Stomach (tissue), 8 donors: ENCODE measurements at regions not wholly inside any gene's neighbourhood (a gene's known extent, or its start where the extent isn't known, plus 50 kb on each side); places are given as distances from the start of the nearest gene placed in this dataset.

Experiments
- DNase-seq, 2 donors: peaks; one replicate each; pipeline versions ENCODE4 v3.0.0 to v3.0.0-alpha.2; 2013 to 2019
- H3K27ac ChIP-seq, 5 donors: fragments of 200-600 bp in 4 of 5; sonication (generic) in 4 of 5; one replicate each; pipeline ENCODE4 v1.5.1; 2013 to 2019; ENCODE audit warnings: mild to moderate bottlenecking in 1 of 5, moderate library complexity in 1 of 5
- H3K27me3 ChIP-seq, 3 donors: fragments of 200-600 bp; sonication (generic); one replicate each; pipeline ENCODE4 v1.5.1; 2017 to 2019; ENCODE audit warnings: mixed run types in 1 of 3
- H3K36me3 ChIP-seq, 4 donors: fragments of 200-600 bp; sonication (generic); 1 replicate in 3 of 4; 2 replicates in 1 of 4; pipeline ENCODE4 v1.5.1; 2016 to 2019
- H3K4me1 ChIP-seq, 4 donors: fragments of 200-600 bp; sonication (generic); one replicate each; pipeline ENCODE4 v1.5.1; 2016 to 2019
- H3K4me3 ChIP-seq, 4 donors: fragments of 200-600 bp; sonication (generic) in 3 of 4; one replicate each; pipeline ENCODE4 v1.5.1; 2016 to 2019; ENCODE audit warnings: mild to moderate bottlenecking in 1 of 4
- H3K9me3 ChIP-seq, 4 donors: fragments of 200-600 bp; sonication (generic); one replicate each; pipeline ENCODE4 v1.5.1; 2016 to 2019
- CTCF ChIP-seq, 7 experiments: fragments of 450-650 bp in 4 of 7; fragments of 200-600 bp in 3 of 7; sonication (generic) in 3 of 7; IDR thresholded peaks; one replicate each; pipeline ENCODE4 v1.5.1; 2016 to 2019; ENCODE audit warnings: antibody characterized with exemption in 7 of 7, control low read depth in 2 of 7, mild to moderate bottlenecking in 1 of 7
- EP300 ChIP-seq: sonication (generic); formaldehyde crosslinking; IDR thresholded peaks from one replicate; pipeline ENCODE4 v1.6.1; 2017; ENCODE audit warnings: antibody characterized with exemption
- POLR2A ChIP-seq, 4 donors: fragments of 450-650 bp; IDR thresholded peaks; one replicate each; pipeline ENCODE4 v1.6.1; 2016; ENCODE audit warnings: antibody characterized with exemption in 4 of 4, control low read depth in 2 of 4, mild to moderate bottlenecking in 1 of 4, moderate library complexity in 1 of 4
- POLR2AphosphoS5 ChIP-seq, 3 donors: sonication (generic); formaldehyde crosslinking; IDR thresholded peaks; one replicate each; pipeline ENCODE4 v1.6.1; 2016; ENCODE audit warnings: antibody characterized with exemption in 3 of 3
- WGBS, 5 donors: extraction: QIAGEN DNeasy Blood & Tissue Kit in 3 of 5; methylation state at CpG; one replicate each; pipeline versions ENCODE4 v1.1.5 to v1.1.7; 2013 to 2018; 5-methylcytosine and 5-hydroxymethylcytosine counted together
- intact Hi-C: fragments of 100-400 bp; cut with DNase I; formaldehyde crosslinking; loops from one replicate; pipeline ENCODE4 v1.15.1; 2023; ENCODE audit warnings: low total_unique reads
- donor health status: healthy with polysubstance abuse.
- donor health status: Bipolar disorder and iron deficiency.
- donor health status: healthy.

- H3K4me1 ChIP-seq: no peaks in the 10 kb centered on the region
- no peak for DNase-seq
- H3K36me3 ChIP-seq: no peaks in the 10 kb centered on the region
- no peak overlapping the region for H3K4me3 ChIP-seq
- H3K27ac ChIP-seq: no peak overlapping the region
- TF ChIP-seq CTCF (IDR thresholded peaks at IDR 0.05) (no peak), POLR2AphosphoS5 (IDR thresholded peaks at IDR 0.05) (no peak), POLR2A (IDR thresholded peaks at IDR 0.05) (no peak), EP300 (no peak)
- intact Hi-C loops: no loop called here
- WGBS, 5 donors: 78 to 87% (median 84%) methylated on average over 3 of the region's 3 CpGs
- H3K27me3 ChIP-seq: no peaks in the 10 kb centered on the region
- peaks cover 0 to 32% (median 9%) of the 10 kb centered on the region in 4 donors for H3K9me3 ChIP-seq
Observed at GRCh38 chr15:38154837-38155236, 97.8 kb upstream of the SPRED1 start.

GRCh38 chr15:38163658-38164057 is 89.0 kb upstream of the SPRED1 start:
- H3K27ac ChIP-seq: no peak overlapping the region
- H3K27me3 ChIP-seq: no peaks in the 10 kb centered on the region
- H3K4me1 ChIP-seq: peaks cover 0 to 11% (median 0%) of the 10 kb centered on the region in 4 donors
- TF ChIP-seq POLR2A (IDR thresholded peaks at IDR 0.05) (no peak), EP300 (no peak), CTCF (IDR thresholded peaks at IDR 0.05) (no peak), POLR2AphosphoS5 (IDR thresholded peaks at IDR 0.05) (no peak)
- H3K4me3 ChIP-seq: no peak overlapping the region
- H3K36me3 ChIP-seq: no peaks in the 10 kb centered on the region
- no peaks in the 10 kb centered on the region for H3K9me3 ChIP-seq
- DNase-seq: peak in 1 of 2 donors; percentile 43
- intact Hi-C loops: no loop called here

GRCh38 chr15:38164061-38164460 is 88.6 kb upstream of the SPRED1 start:
- intact Hi-C loops: no loop called here
- H3K27ac ChIP-seq: no peak overlapping the region
- 39 to 63% (median 52%) methylated on average over 2 of the region's 2 CpGs for WGBS, 5 donors

GRCh38 chr15:38164507-38164906 is 88.1 kb upstream of the SPRED1 start:
- Histone ChIP-seq H3K4me3 (no peak overlapping the region), H3K27ac (no peak overlapping the region), H3K9me3 (no peaks in the 10 kb centered on the region), H3K4me1 (peaks cover 0 to 11% (median 0%) of the 10 kb centered on the region in 4 donors), H3K27me3 (no peaks in the 10 kb centered on the region), H3K36me3 (no peaks in the 10 kb centered on the region)
- WGBS, 5 donors: 30 to 65% (median 54%) methylated on average over 4 of the region's 4 CpGs
- peak in 1 of 2 donors; percentile 39 for DNase-seq
- TF ChIP-seq POLR2A (IDR thresholded peaks at IDR 0.05) (no peak), POLR2AphosphoS5 (IDR thresholded peaks at IDR 0.05) (no peak), CTCF (IDR thresholded peaks at IDR 0.05) (no peak), EP300 (no peak)
- intact Hi-C loops: no loop called here

More at GRCh38 chr15:38164061-38164460, 88.6 kb upstream of the SPRED1 start:
- no peak overlapping the region for H3K4me3 ChIP-seq
- H3K36me3 ChIP-seq: no peaks in the 10 kb centered on the region
- no peaks in the 10 kb centered on the region for H3K9me3 ChIP-seq
- no peaks in the 10 kb centered on the region for H3K27me3 ChIP-seq
- no peak for DNase-seq
- H3K4me1 ChIP-seq: peaks cover 0 to 11% (median 0%) of the 10 kb centered on the region in 4 donors
- TF ChIP-seq POLR2A (IDR thresholded peaks at IDR 0.05): no peak
- TF ChIP-seq CTCF (IDR thresholded peaks at IDR 0.05): no peak
- no peak for TF ChIP-seq EP300
- no peak for TF ChIP-seq POLR2AphosphoS5 (IDR thresholded peaks at IDR 0.05)
